ENCODE measurements at regions not wholly inside any gene's neighbourhood (a gene's known extent, or its start where the extent isn't known, plus 50 kb on each side); places are given as distances from the start of the nearest gene placed in this dataset.

DNA sequence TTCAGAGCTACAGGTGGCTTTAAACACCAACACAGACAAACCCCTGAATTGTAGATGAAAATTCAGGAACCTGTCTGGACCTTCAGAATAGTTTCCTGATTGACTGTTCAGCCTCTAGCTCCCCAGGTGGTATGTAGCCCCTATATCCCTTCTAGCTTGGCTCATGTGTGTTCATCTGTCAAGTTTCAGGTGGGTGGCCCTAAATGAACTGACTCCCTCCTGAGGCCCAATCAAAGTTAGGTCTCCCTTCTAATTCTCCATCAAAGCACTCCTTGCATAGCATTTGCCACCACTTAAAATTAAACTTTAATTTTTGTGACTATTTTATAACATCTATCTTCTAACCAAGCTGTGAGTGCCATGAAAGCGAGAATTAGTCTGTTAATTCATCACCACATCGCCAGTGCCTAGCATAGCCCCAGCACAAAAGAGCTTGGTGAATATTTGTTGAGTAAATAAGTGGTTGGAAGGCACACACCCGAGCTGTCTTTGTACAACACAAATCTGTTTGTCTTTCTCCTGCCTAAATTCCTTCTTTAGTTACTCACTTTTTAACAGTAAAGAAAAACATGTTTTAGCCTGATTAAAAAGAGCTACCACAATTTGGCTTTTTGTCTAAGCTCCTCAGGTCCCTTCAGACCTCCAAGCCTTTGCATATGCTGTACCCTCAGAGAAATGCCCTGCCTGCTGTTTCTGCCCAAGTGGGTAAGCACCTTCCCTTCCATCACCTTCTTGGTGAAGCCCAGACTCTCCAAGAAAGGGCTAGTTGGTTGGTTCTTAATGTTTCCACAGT, 138.1 kb upstream of the HMHB1 start:
- Mint-ChIP-seq H3K4me1 (ENCODE audit: unreplicated experiment) (peaks cover 11% of the 10 kb centered on the region), H3K27me3 (no peaks in the 10 kb centered on the region), H3K27ac (no peak overlapping the region), H3K4me3 (no peak overlapping the region), H3K9me3 (no peaks in the 10 kb centered on the region), H3K36me3 (no peaks in the 10 kb centered on the region)
- TF ChIP-seq, protein P1, sequence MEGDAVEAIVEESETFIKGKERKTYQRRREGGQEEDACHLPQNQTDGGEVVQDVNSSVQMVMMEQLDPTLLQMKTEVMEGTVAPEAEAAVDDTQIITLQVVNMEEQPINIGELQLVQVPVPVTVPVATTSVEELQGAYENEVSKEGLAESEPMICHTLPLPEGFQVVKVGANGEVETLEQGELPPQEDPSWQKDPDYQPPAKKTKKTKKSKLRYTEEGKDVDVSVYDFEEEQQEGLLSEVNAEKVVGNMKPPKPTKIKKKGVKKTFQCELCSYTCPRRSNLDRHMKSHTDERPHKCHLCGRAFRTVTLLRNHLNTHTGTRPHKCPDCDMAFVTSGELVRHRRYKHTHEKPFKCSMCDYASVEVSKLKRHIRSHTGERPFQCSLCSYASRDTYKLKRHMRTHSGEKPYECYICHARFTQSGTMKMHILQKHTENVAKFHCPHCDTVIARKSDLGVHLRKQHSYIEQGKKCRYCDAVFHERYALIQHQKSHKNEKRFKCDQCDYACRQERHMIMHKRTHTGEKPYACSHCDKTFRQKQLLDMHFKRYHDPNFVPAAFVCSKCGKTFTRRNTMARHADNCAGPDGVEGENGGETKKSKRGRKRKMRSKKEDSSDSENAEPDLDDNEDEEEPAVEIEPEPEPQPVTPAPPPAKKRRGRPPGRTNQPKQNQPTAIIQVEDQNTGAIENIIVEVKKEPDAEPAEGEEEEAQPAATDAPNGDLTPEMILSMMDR (conservative IDR thresholded peaks at IDR 0.05) = no peak
- no peak for DNase-seq (ENCODE audit: extremely low spot score, unreplicated experiment)

DNA sequence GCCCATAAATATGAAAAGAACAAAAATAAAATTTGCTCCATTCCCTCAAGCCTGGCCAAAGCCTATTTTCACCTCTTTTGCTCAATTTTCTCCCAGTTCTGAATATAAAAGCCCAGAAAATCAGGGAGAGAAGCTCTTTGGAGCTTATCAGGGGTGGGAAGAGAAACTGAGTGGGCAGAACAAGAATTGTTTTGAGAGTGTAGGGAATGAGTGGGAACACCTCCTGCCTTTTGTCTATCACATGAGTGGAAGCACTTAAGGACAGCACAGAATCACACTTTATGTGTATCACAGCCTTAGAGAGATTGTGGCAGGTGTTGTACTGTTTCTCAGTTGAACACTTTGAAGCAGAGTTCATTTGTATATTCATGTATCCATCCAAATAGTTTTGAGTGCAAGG, 139.2 kb upstream of the HMHB1 start:
- Mint-ChIP-seq H3K27ac (no peak overlapping the region), H3K9me3 (no peaks in the 10 kb centered on the region)
- no peak for DNase-seq (ENCODE audit: extremely low spot score, unreplicated experiment)

DNA sequence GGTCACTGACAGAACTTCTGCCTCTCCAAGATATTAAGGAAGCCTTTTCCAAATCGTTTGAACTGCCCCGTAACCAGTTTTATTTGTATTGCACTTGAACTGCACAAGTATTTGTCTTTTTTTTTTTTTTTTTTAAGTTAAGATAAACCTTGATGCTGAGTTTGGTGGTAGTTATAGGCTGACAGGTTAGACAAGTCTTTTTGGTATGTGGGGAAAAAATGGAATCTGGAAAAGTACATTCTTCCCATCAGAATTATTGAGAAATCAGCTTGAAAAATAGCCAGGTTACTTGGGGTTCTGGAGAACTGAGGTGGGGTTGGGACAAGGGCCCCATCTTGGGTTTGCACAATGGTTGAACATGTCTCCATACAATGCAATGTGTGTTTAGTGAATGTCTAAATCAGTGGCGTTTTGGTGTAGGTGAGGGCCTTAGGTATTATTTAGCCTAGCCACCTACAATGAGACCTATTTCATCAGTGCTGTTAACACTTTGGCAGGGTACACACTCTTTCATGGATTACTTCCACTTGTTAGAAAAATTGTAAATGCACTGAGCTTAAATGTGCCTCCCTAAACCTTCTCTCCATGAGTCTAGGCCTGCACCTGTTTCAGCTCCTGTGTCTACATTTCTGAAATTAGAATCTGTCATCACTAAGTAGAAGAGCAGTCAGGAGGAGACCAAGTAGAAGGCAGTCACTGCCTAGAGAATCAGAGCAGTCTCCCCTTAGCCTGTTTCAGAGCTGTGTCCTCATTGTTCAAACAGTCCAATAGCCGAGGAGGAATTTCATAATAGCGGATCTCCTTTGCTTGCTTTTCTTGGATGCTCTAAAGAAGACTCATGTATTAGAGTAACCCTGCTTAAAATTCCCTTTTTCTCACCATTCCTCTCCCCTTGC, 140.0 kb upstream of the HMHB1 start:
- Mint-ChIP-seq H3K9me3 (no peaks in the 10 kb centered on the region), H3K36me3 (no peaks in the 10 kb centered on the region), H3K27me3 (no peaks in the 10 kb centered on the region), H3K4me3 (no peak overlapping the region), H3K27ac (peak overlapping the region; percentile 37), H3K4me1 (ENCODE audit: unreplicated experiment) (peaks cover 11% of the 10 kb centered on the region)
- TF ChIP-seq, protein P1 (conservative IDR thresholded peaks at IDR 0.05) = no peak
- DNase-seq (ENCODE audit: extremely low spot score, unreplicated experiment) = no peak

More for the DNA sequence above, 139.2 kb upstream of the HMHB1 start:
- Mint-ChIP-seq H3K4me3 (no peak overlapping the region), H3K4me1 (ENCODE audit: unreplicated experiment) (peaks cover 11% of the 10 kb centered on the region), H3K27me3 (no peaks in the 10 kb centered on the region), H3K36me3 (no peaks in the 10 kb centered on the region)
- TF ChIP-seq, protein P1 (conservative IDR thresholded peaks at IDR 0.05) = no peak

DNA sequence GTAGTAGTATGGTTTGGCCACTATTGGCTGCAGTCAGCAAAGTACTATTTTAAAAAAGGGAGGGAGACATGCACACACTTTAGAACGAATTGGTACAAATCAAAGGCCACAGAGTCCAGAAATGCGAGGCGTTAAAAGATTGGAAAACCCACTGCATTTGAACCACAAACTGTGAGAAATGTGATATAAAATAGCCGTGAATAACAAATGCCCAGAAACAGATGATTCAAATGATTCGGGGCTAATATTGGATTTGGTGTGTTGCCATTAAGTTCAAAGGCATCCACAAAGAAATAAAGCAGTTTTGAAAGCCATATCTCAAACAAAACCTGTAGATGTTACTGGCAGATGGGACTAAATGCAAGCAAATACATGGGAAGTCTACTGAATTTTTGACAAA, 140.9 kb upstream of the HMHB1 start:
- no peaks in the 10 kb centered on the region for H3K27me3 Mint-ChIP-seq
- no peak overlapping the region for H3K4me3 Mint-ChIP-seq
- no peak for DNase-seq (ENCODE audit: extremely low spot score, unreplicated experiment)
- H3K36me3 Mint-ChIP-seq = no peaks in the 10 kb centered on the region
- peaks cover 11% of the 10 kb centered on the region for H3K4me1 Mint-ChIP-seq (ENCODE audit: unreplicated experiment)
- H3K27ac Mint-ChIP-seq = no peak overlapping the region
- H3K9me3 Mint-ChIP-seq = no peaks in the 10 kb centered on the region
- TF ChIP-seq, protein P1 (conservative IDR thresholded peaks at IDR 0.05) = no peak

DNA sequence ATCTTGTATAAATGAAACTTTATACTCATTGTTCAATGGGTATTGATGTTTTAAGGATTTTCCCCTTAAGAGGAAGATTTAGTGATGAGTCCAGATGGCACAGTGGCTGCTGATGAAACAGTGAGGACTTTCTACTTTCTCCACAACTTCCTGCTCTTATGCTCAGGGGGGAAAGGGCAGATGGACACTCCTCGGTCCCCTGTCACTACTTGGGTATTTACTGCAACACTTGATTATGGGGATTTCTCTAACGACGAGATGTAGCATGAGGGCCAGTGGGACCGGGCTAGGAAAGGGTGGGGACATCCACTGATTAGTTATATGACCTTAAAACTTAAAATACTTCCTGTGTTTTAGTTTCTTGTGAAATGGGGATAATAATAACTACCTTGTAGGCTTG, 146.1 kb upstream of the HMHB1 start:
- Mint-ChIP-seq H3K27ac (no peak overlapping the region), H3K4me3 (no peak overlapping the region), H3K9me3 (no peaks in the 10 kb centered on the region), H3K36me3 (no peaks in the 10 kb centered on the region), H3K27me3 (no peaks in the 10 kb centered on the region), H3K4me1 (ENCODE audit: unreplicated experiment) (no peaks in the 10 kb centered on the region)
- DNase-seq (ENCODE audit: extremely low spot score, unreplicated experiment) = no peak
- TF ChIP-seq, protein P1 (conservative IDR thresholded peaks at IDR 0.05) = no peak

Measured in type B pancreatic cell (in vitro differentiated cells).